H9 (cell line): ENCODE measurements at regions not wholly inside any gene's neighbourhood (a gene's known extent, or its start where the extent isn't known, plus 50 kb on each side); places are given as distances from the start of the nearest gene placed in this dataset.

Experiments used
- DNase-seq: peaks from one replicate; pipeline ENCODE4 v3.0.0-alpha.2; 2017
- H2AFZ ChIP-seq: one replicate; pipeline ENCODE4 v1.6.1; 2013; ENCODE audit warnings: mild to moderate bottlenecking, low read length, control low read depth, moderate library complexity
- H2AK5ac ChIP-seq: 2 replicates; pipeline ENCODE4 v1.6.1; 2013; ENCODE audit warnings: low read length, control low read depth, mixed read lengths; ENCODE audit not compliant: insufficient read length
- H2BK120ac ChIP-seq: one replicate; pipeline ENCODE4 v1.6.1; 2013; ENCODE audit warnings: low read depth, mild to moderate bottlenecking, low read length, control low read depth, inconsistent platforms; ENCODE audit not compliant: poor library complexity, severe bottlenecking
- H2BK12ac ChIP-seq: 2 replicates; pipeline ENCODE4 v1.6.1; 2013; ENCODE audit warnings: low read length, control low read depth, mixed read lengths, low read depth; ENCODE audit not compliant: insufficient read length
- H2BK15ac ChIP-seq: 2 replicates; pipeline ENCODE4 v1.6.1; 2013; ENCODE audit warnings: low read depth, low read length, control low read depth
- H2BK20ac ChIP-seq: one replicate; pipeline ENCODE4 v1.6.1; 2013; ENCODE audit warnings: low read depth, mild to moderate bottlenecking, low read length, control low read depth, inconsistent platforms; ENCODE audit not compliant: poor library complexity, severe bottlenecking
- H2BK5ac ChIP-seq: 2 replicates; pipeline ENCODE4 v1.6.1; 2013; ENCODE audit warnings: low read length, control low read depth, mixed read lengths; ENCODE audit not compliant: insufficient read length
- H3K14ac ChIP-seq: 2 replicates; pipeline ENCODE4 v1.6.1; 2013; ENCODE audit warnings: low read length, control low read depth; ENCODE audit not compliant: insufficient read depth
- H3K18ac ChIP-seq: 2 replicates; pipeline ENCODE4 v1.6.1; 2013; ENCODE audit warnings: low read depth, mild to moderate bottlenecking, mixed read lengths, low read length, control low read depth; ENCODE audit not compliant: insufficient read length
- H3K23ac ChIP-seq: 2 replicates; pipeline ENCODE4 v1.6.1; 2013; ENCODE audit warnings: low read length, control low read depth, mixed read lengths, low read depth; ENCODE audit not compliant: insufficient read length
- H3K23me2 ChIP-seq: 2 replicates; pipeline ENCODE4 v1.6.1; 2013; ENCODE audit warnings: low read depth, mild to moderate bottlenecking, mixed read lengths, low read length, control low read depth; ENCODE audit not compliant: insufficient read length, poor library complexity, severe bottlenecking
- H3K27ac ChIP-seq: 2 replicates; pipeline ENCODE4 v1.5.1; 2013; ENCODE audit warnings: low read length, control low read depth, mixed read lengths, low read depth; ENCODE audit not compliant: insufficient read length
- H3K27me3 ChIP-seq: 2 replicates; pipeline ENCODE4 v1.6.1; 2013; ENCODE audit warnings: low read length, control low read depth, inconsistent platforms; ENCODE audit not compliant: insufficient read depth
- H3K4ac ChIP-seq: 2 replicates; pipeline ENCODE4 v1.6.1; 2013; ENCODE audit warnings: low read depth, mild to moderate bottlenecking, control low read depth, inconsistent platforms, low read length, moderate library complexity
- H3K4me1 ChIP-seq: 2 replicates; pipeline ENCODE4 v1.6.1; 2013; ENCODE audit warnings: low read length, control low read depth, inconsistent platforms; ENCODE audit not compliant: insufficient read depth
- H3K4me2 ChIP-seq: 2 replicates; pipeline ENCODE4 v1.6.1; 2013; ENCODE audit warnings: low read length, control low read depth, mixed read lengths; ENCODE audit not compliant: insufficient read length, insufficient read depth
- H3K56ac ChIP-seq: 2 replicates; pipeline ENCODE4 v1.6.1; 2013; ENCODE audit warnings: low read depth, mild to moderate bottlenecking, mixed read lengths, low read length, control low read depth; ENCODE audit not compliant: insufficient read length
- H3K79me1 ChIP-seq: 2 replicates; pipeline ENCODE4 v1.6.1; 2013; ENCODE audit warnings: low read depth, mild to moderate bottlenecking, moderate library complexity, low read length, control low read depth, inconsistent platforms; ENCODE audit not compliant: insufficient read depth, poor library complexity, severe bottlenecking
- H3K79me2 ChIP-seq: 2 replicates; pipeline ENCODE4 v1.6.1; 2013; ENCODE audit warnings: low read length, control low read depth, inconsistent platforms; ENCODE audit not compliant: insufficient read depth
- H3K9ac ChIP-seq: 2 replicates; pipeline ENCODE4 v1.6.1; 2013; ENCODE audit warnings: low read length, control low read depth, mixed read lengths; ENCODE audit not compliant: insufficient read length; ENCODE audit errors: extremely low read depth
- H3K9me3 ChIP-seq: one replicate; pipeline ENCODE4 v1.6.1; 2013; ENCODE audit warnings: low read depth, low read length, inconsistent platforms; ENCODE audit not compliant: control insufficient read depth
- H3T11ph ChIP-seq: one replicate; pipeline ENCODE4 v1.6.1; 2013; ENCODE audit warnings: mild to moderate bottlenecking, low read length, control low read depth, inconsistent platforms
- H4K20me1 ChIP-seq: one replicate; pipeline ENCODE4 v1.6.1; 2013; ENCODE audit not compliant: control insufficient read depth, insufficient read length, insufficient read depth
- H4K5ac ChIP-seq: 2 replicates; pipeline ENCODE4 v1.6.1; 2013; ENCODE audit warnings: low read depth, mild to moderate bottlenecking, mixed read lengths, low read length, control low read depth; ENCODE audit not compliant: insufficient read length
- H4K8ac ChIP-seq: replicated peaks from 2 replicates; pipeline ENCODE4 v1.6.1; 2013; ENCODE audit warnings: low read length, control low read depth, mixed read lengths, low read depth; ENCODE audit not compliant: insufficient read length
- H4K91ac ChIP-seq: 2 replicates; pipeline ENCODE4 v1.6.1; 2013; ENCODE audit warnings: low read depth, mild to moderate bottlenecking, moderate library complexity, mixed read lengths, low read length, control low read depth; ENCODE audit not compliant: insufficient read length
- H3K27ac Mint-ChIP-seq, 3 experiments: 2 replicates in 2 of 3; 3 replicates in 1 of 3; pipeline ENCODE4 v1.8.0; 2020 to 2021; ENCODE audit warnings: mixed read lengths in 3 of 3, mild to moderate bottlenecking in 1 of 3, moderate library complexity in 1 of 3
- H3K27me3 Mint-ChIP-seq: 2 replicates; pipeline ENCODE4 v1.8.0; 2021; ENCODE audit warnings: low read depth, mild to moderate bottlenecking, moderate library complexity, mixed read lengths
- H3K36me3 Mint-ChIP-seq, 3 experiments: 2 replicates in 2 of 3; 3 replicates in 1 of 3; pipeline ENCODE4 v1.8.0; 2020 to 2021; ENCODE audit warnings: low read depth in 3 of 3, mixed read lengths in 3 of 3; ENCODE audit not compliant: insufficient read depth in 1 of 3
- H3K4me1 Mint-ChIP-seq, 2 experiments: 2 replicates each; pipeline ENCODE4 v1.8.0; 2020; ENCODE audit warnings: mixed read lengths in 2 of 2
- H3K4me3 Mint-ChIP-seq, 2 experiments: 2 replicates in 1 of 2; 3 replicates in 1 of 2; pipeline ENCODE4 v1.8.0; 2020 to 2021; ENCODE audit warnings: mild to moderate bottlenecking in 2 of 2, mixed read lengths in 2 of 2, moderate library complexity in 1 of 2
- H3K9me3 Mint-ChIP-seq, 2 experiments: 2 replicates in 1 of 2; 3 replicates in 1 of 2; pipeline ENCODE4 v1.8.0; 2020; ENCODE audit warnings: mild to moderate bottlenecking in 2 of 2, mixed read lengths in 2 of 2, moderate library complexity in 1 of 2
- CTCF ChIP-seq: fragments of 200-600 bp; sonication (generic); conservative IDR thresholded peaks from 3 replicates; pipeline ENCODE4 v1.8.0; 2021; ENCODE audit warnings: antibody characterized with exemption, mild to moderate bottlenecking
- WGBS: extraction: QIAGEN DNeasy Blood & Tissue Kit; methylation state at CpG from one replicate; pipeline ENCODE4 v1.1.7; 2013; ENCODE audit warnings: missing lambda C conversion rate, low lambda C conversion rate, mixed read lengths; ENCODE audit not compliant: insufficient read length; ENCODE audit errors: extremely low coverage; 5-methylcytosine and 5-hydroxymethylcytosine counted together

GRCh38 chr14:84477996-84478395 is 1051.9 kb upstream of the FLRT2 start:
- H3T11ph ChIP-seq, result no peak overlapping the region
- H2AK5ac ChIP-seq, result no peak overlapping the region
- no peaks in the 10 kb centered on the region for H3K79me2 ChIP-seq
- no peaks in the 10 kb centered on the region for H3K23me2 ChIP-seq
- no peak overlapping the region for H2BK120ac ChIP-seq
- H3K27ac Mint-ChIP-seq, result no peak overlapping the region
- no peak overlapping the region for H2BK20ac ChIP-seq
- no peaks in the 10 kb centered on the region for H3K9me3 Mint-ChIP-seq
- no peaks in the 10 kb centered on the region for H3K27me3 ChIP-seq
- no peak overlapping the region for H3K9ac ChIP-seq
- no peaks in the 10 kb centered on the region for H3K27me3 Mint-ChIP-seq
- H3K4me1 Mint-ChIP-seq, result peaks cover 5% of the 10 kb centered on the region in 2 experiments
- no peak overlapping the region for H3K27ac ChIP-seq
- no peaks in the 10 kb centered on the region for H3K36me3 Mint-ChIP-seq
- H2BK12ac ChIP-seq, result no peak overlapping the region
- H3K4ac ChIP-seq, result no peak overlapping the region
- H2BK5ac ChIP-seq, result no peak overlapping the region
- H4K8ac ChIP-seq, result no peak overlapping the region
- no peak overlapping the region for H4K5ac ChIP-seq
- no peak overlapping the region for H3K56ac ChIP-seq
- no peak overlapping the region for H3K14ac ChIP-seq
- no CpG with 5 or more reads among the region's 2 CpGs for WGBS
- TF ChIP-seq CTCF, result no peak
- H3K9me3 ChIP-seq, result no peaks in the 10 kb centered on the region
- no peaks in the 10 kb centered on the region for H3K79me1 ChIP-seq
- H4K91ac ChIP-seq, result no peak overlapping the region
- H3K4me2 ChIP-seq, result no peak overlapping the region
- H2AFZ ChIP-seq, result no peak overlapping the region
- H3K18ac ChIP-seq, result no peak overlapping the region
- H2BK15ac ChIP-seq, result no peak overlapping the region
- H3K4me3 Mint-ChIP-seq, result no peak overlapping the region
- no peak overlapping the region for H3K23ac ChIP-seq
- peaks cover 1% of the 10 kb centered on the region; the same call in 1 of the 2 replicates for H3K4me1 ChIP-seq
- no peaks in the 10 kb centered on the region for H4K20me1 ChIP-seq
- DNase-seq, result no peak
